Ishikawa (cell line): ENCODE measurements at regions not wholly inside any gene's neighbourhood (a gene's known extent, or its start where the extent isn't known, plus 50 kb on each side); places are given as distances from the start of the nearest gene placed in this dataset.

Source experiments
- CEBPB ChIP-seq: IDR thresholded peaks from 2 replicates; pipeline ENCODE4 v1.6.1; 2012
- CREB1 ChIP-seq: IDR thresholded peaks from 2 replicates; pipeline ENCODE4 v1.6.1; 2012; ENCODE audit warnings: low read depth
- EGR1 ChIP-seq: IDR thresholded peaks from 2 replicates; pipeline ENCODE4 v1.6.1; 2012
- EP300 ChIP-seq: IDR thresholded peaks from 2 replicates; pipeline ENCODE4 v1.6.1; 2012; ENCODE audit warnings: borderline replicate concordance
- FOXM1 ChIP-seq: IDR thresholded peaks from 2 replicates; pipeline ENCODE4 v1.6.1; 2012; ENCODE audit warnings: low read depth, borderline replicate concordance
- MAX ChIP-seq: IDR thresholded peaks from 2 replicates; pipeline ENCODE4 v1.6.1; 2012
- NFIC ChIP-seq: IDR thresholded peaks from 2 replicates; pipeline ENCODE4 v1.6.1; 2012
- RAD21 ChIP-seq: IDR thresholded peaks from 2 replicates; pipeline ENCODE4 v1.6.1; 2012; ENCODE audit warnings: low read depth
- REST ChIP-seq: IDR thresholded peaks from 2 replicates; pipeline ENCODE4 v1.6.1; 2012; ENCODE audit warnings: low read depth, mild to moderate bottlenecking
- TAF1 ChIP-seq: IDR thresholded peaks from 2 replicates; pipeline ENCODE4 v1.6.1; 2012; ENCODE audit warnings: low read depth, mild to moderate bottlenecking
- TCF12 ChIP-seq: IDR thresholded peaks from 2 replicates; pipeline ENCODE4 v1.6.1; 2012; ENCODE audit warnings: low read depth
- TEAD4 ChIP-seq: IDR thresholded peaks from 2 replicates; pipeline ENCODE4 v1.6.1; 2012
- USF1 ChIP-seq: IDR thresholded peaks from 2 replicates; pipeline ENCODE4 v1.6.1; 2012
- YY1 ChIP-seq: IDR thresholded peaks from 2 replicates; pipeline ENCODE4 v1.6.1; 2012; ENCODE audit warnings: low read depth
- ZBTB7A ChIP-seq: IDR thresholded peaks from 2 replicates; pipeline ENCODE4 v1.6.1; 2012; ENCODE audit warnings: low read depth

- TF ChIP-seq TAF1 (no peak), CEBPB (no peak), ZBTB7A (no peak), YY1 (no peak), REST (peak; percentile 72)
Observed at GRCh38 chr16:26951950-26952349, 114.8 kb upstream of the C16orf82 start.

- no peak for TF ChIP-seq EGR1
- TF ChIP-seq FOXM1, result no peak
Observed at GRCh38 chr16:26952411-26952810, 114.3 kb upstream of the C16orf82 start.

- TF ChIP-seq USF1, result no peak
- TF ChIP-seq REST, result no peak
- no peak for TF ChIP-seq CREB1
- no peak for TF ChIP-seq NFIC
- no peak for TF ChIP-seq FOXM1
- no peak for TF ChIP-seq CEBPB
- TF ChIP-seq TCF12, result no peak
Observed at GRCh38 chr16:26957283-26957859, 109.4 kb upstream of the C16orf82 start.

GRCh38 chr16:26959416-26960009, 107.2 kb upstream of the C16orf82 start:
- no peak for TF ChIP-seq RAD21

- TF ChIP-seq FOXM1, result no peak
- no peak for TF ChIP-seq REST
- no peak for TF ChIP-seq TEAD4
- no peak for TF ChIP-seq CEBPB
- TF ChIP-seq TAF1, result no peak
- TF ChIP-seq MAX, result no peak
- TF ChIP-seq RAD21, result no peak
- TF ChIP-seq CREB1, result no peak
Observed at GRCh38 chr16:26961459-26961858, 105.3 kb upstream of the C16orf82 start.

GRCh38 chr16:26963109-26963508, 103.6 kb upstream of the C16orf82 start:
- TF ChIP-seq CEBPB (no peak), RAD21 (peak; percentile 18; the same call in 1 of the 2 replicates)

- TF ChIP-seq RAD21 (no peak), USF1 (no peak), EGR1 (no peak), NFIC (no peak), CEBPB (no peak), EP300 (no peak), TEAD4 (no peak), CREB1 (no peak), MAX (no peak), FOXM1 (no peak), TCF12 (no peak)
Observed at GRCh38 chr16:26969589-26970231, 97.0 kb upstream of the C16orf82 start.
